Nephron (organoid): ENCODE measurements at regions not wholly inside any gene's neighbourhood (a gene's known extent, or its start where the extent isn't known, plus 50 kb on each side); places are given as distances from the start of the nearest gene placed in this dataset.
A peak's percentile ranks its signal among the peaks of the same experiment; 100 is the strongest.

Experiments used
- H3K27ac Mint-ChIP-seq, 3 experiments: 2 replicates each; pipeline ENCODE4 v1.8.0; 2020; ENCODE audit warnings: mixed read lengths in 3 of 3, mild to moderate bottlenecking in 2 of 3, moderate library complexity in 1 of 3
- H3K27me3 Mint-ChIP-seq: 2 replicates; pipeline ENCODE4 v1.8.0; 2021; ENCODE audit warnings: low read depth, mild to moderate bottlenecking, moderate library complexity, mixed read lengths
- H3K36me3 Mint-ChIP-seq: 2 replicates; pipeline ENCODE4 v1.8.0; 2020; ENCODE audit warnings: low read depth, mixed read lengths
- H3K4me1 Mint-ChIP-seq: 2 replicates; pipeline ENCODE4 v1.8.0; 2020; ENCODE audit warnings: mixed read lengths
- H3K4me3 Mint-ChIP-seq, 3 experiments: 2 replicates each; pipeline ENCODE4 v1.8.0; 2020; ENCODE audit warnings: mild to moderate bottlenecking in 3 of 3, mixed read lengths in 3 of 3, moderate library complexity in 2 of 3
- H3K9me3 Mint-ChIP-seq: 2 replicates; pipeline ENCODE4 v1.8.0; 2020; ENCODE audit warnings: mixed read lengths
- CTCF ChIP-seq, 3 experiments: fragments of 200-600 bp; sonication (generic); IDR thresholded peaks; one replicate each; pipeline ENCODE4 v1.5.0; 2021; ENCODE audit warnings: antibody characterized with exemption in 3 of 3; ENCODE audit not compliant: unreplicated experiment in 3 of 3

GRCh38 chr12:24482882-24483604 lies 465.9 kb downstream of the BCAT1 start:
- no peaks in the 10 kb centered on the region for H3K36me3 Mint-ChIP-seq
- peaks cover 8% of the 10 kb centered on the region for H3K4me1 Mint-ChIP-seq
- TF ChIP-seq CTCF (IDR thresholded peaks at IDR 0.05; ENCODE audit: unreplicated experiment in 3 of 3) = no peak
- H3K9me3 Mint-ChIP-seq = no peaks in the 10 kb centered on the region
- H3K4me3 Mint-ChIP-seq = no peak overlapping the region
- H3K27me3 Mint-ChIP-seq = no peaks in the 10 kb centered on the region
- no peak overlapping the region for H3K27ac Mint-ChIP-seq

DNA sequence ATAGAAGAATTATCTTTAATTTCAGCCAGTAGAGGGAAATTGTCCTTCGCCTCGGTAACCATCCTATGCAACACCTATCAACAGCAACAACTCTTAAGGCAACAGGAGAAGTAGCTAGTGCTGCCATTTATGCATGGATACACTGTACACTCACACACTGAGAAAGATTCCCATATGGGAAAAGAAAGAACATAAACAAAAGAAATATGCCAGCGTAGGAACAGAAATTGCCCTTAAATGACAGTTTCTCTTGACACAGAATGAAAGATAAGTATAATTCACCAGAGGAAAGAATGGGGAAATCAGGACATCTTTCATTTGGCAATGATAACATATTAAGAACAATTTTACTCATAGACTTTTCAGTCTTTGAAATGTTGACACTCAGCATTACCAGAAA lies 466.9 kb downstream of the BCAT1 start:
- peaks cover 8% of the 10 kb centered on the region for H3K4me1 Mint-ChIP-seq
- no peak overlapping the region for H3K27ac Mint-ChIP-seq
- no peak overlapping the region for H3K4me3 Mint-ChIP-seq
- H3K9me3 Mint-ChIP-seq = no peaks in the 10 kb centered on the region
- no peaks in the 10 kb centered on the region for H3K36me3 Mint-ChIP-seq
- H3K27me3 Mint-ChIP-seq = no peaks in the 10 kb centered on the region
- TF ChIP-seq CTCF (IDR thresholded peaks at IDR 0.05; ENCODE audit: unreplicated experiment in 3 of 3) = no peak

GRCh38 chr12:24480766-24481449 lies 468.0 kb downstream of the BCAT1 start:
- no peaks in the 10 kb centered on the region for H3K9me3 Mint-ChIP-seq
- H3K36me3 Mint-ChIP-seq = no peaks in the 10 kb centered on the region
- no peak for TF ChIP-seq CTCF (IDR thresholded peaks at IDR 0.05; ENCODE audit: unreplicated experiment in 3 of 3)
- no peak overlapping the region for H3K4me3 Mint-ChIP-seq
- H3K27ac Mint-ChIP-seq = no peak overlapping the region
- peaks cover 8% of the 10 kb centered on the region for H3K4me1 Mint-ChIP-seq
- H3K27me3 Mint-ChIP-seq = no peaks in the 10 kb centered on the region

DNA sequence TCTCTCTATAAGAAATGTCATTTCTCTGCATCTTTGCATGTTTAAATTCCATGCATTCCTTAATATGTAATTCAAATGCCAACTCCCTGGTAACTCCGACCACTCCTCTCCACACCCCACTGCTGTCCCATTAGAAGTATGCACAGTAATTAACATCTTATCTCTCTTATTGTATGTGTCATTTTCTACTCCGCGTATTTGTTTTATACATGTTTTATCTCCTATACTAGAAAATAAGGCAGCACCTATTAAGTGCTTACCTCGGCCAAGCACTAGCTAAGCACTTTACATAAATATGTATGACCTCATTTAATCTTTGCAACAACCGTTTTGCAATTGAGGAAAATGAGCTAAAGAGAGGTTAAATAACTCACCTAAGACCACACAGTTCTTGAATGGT lies 469.8 kb downstream of the BCAT1 start:
- peaks cover 8% of the 10 kb centered on the region for H3K4me1 Mint-ChIP-seq
- H3K9me3 Mint-ChIP-seq = no peaks in the 10 kb centered on the region
- H3K27ac Mint-ChIP-seq = peak overlapping the region in 1 of 3 experiments; percentile 28
- H3K27me3 Mint-ChIP-seq = no peaks in the 10 kb centered on the region
- no peak overlapping the region for H3K4me3 Mint-ChIP-seq
- TF ChIP-seq CTCF (IDR thresholded peaks at IDR 0.05; ENCODE audit: unreplicated experiment in 3 of 3) = no peak
- no peaks in the 10 kb centered on the region for H3K36me3 Mint-ChIP-seq

DNA sequence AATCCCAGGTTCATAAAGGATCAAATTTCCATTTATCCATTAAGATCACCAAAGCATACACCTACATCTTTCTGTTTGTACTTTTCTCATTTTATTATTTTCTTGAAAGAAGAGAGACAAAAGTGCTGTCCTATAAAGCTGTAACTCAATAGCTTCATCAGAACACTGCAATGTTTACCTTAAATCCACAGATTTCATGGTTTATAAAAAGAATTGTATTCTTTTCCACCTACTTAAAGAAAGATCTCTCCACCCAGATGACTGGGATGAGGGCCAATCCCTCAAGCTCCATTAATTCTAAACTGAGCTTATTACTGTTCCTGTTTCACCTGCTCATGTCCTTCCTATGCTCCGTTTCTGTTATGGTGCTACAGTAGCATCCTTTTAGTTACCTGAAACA lies 470.6 kb downstream of the BCAT1 start:
- peaks cover 8% of the 10 kb centered on the region for H3K4me1 Mint-ChIP-seq
- no peaks in the 10 kb centered on the region for H3K9me3 Mint-ChIP-seq
- no peak overlapping the region for H3K4me3 Mint-ChIP-seq
- H3K27ac Mint-ChIP-seq = no peak overlapping the region
- no peak for TF ChIP-seq CTCF (IDR thresholded peaks at IDR 0.05; ENCODE audit: unreplicated experiment in 3 of 3)
- no peaks in the 10 kb centered on the region for H3K36me3 Mint-ChIP-seq
- no peaks in the 10 kb centered on the region for H3K27me3 Mint-ChIP-seq

GRCh38 chr12:24476310-24476709 lies 472.6 kb downstream of the BCAT1 start:
- TF ChIP-seq CTCF (IDR thresholded peaks at IDR 0.05; ENCODE audit: unreplicated experiment in 3 of 3) = no peak
- Mint-ChIP-seq H3K4me3 (no peak overlapping the region), H3K9me3 (no peaks in the 10 kb centered on the region), H3K27me3 (no peaks in the 10 kb centered on the region), H3K4me1 (peaks cover 8% of the 10 kb centered on the region), H3K36me3 (no peaks in the 10 kb centered on the region), H3K27ac (no peak overlapping the region)
